Suprapubic skin (tissue), 4 donors: ENCODE measurements at regions not wholly inside any gene's neighbourhood (a gene's known extent, or its start where the extent isn't known, plus 50 kb on each side); places are given as distances from the start of the nearest gene placed in this dataset.

Experiments used
- DNase-seq, 2 donors: peaks; one replicate each; pipeline ENCODE4 v3.0.0-alpha.2; 2019; ENCODE audit warnings: low spot score in 2 of 2
- H3K27ac ChIP-seq: fragments of 200-600 bp; sonication (generic); one replicate; pipeline ENCODE4 v1.5.1; 2019
- H3K27me3 ChIP-seq: fragments of 200-600 bp; sonication (generic); one replicate; pipeline ENCODE4 v1.5.1; 2019
- H3K36me3 ChIP-seq: fragments of 200-600 bp; sonication (generic); one replicate; pipeline ENCODE4 v1.5.1; 2019
- H3K4me1 ChIP-seq: fragments of 200-600 bp; sonication (generic); one replicate; pipeline ENCODE4 v1.5.1; 2019
- H3K4me3 ChIP-seq: fragments of 200-600 bp; sonication (generic); one replicate; pipeline ENCODE4 v1.5.1; 2019; ENCODE audit warnings: mild to moderate bottlenecking
- H3K9me3 ChIP-seq: fragments of 200-600 bp; sonication (generic); one replicate; pipeline ENCODE4 v1.5.1; 2019
- CTCF ChIP-seq, 2 donors: fragments of 200-600 bp in 1 of 2; fragments of 450-650 bp in 1 of 2; sonication (generic) in 1 of 2; IDR thresholded peaks; one replicate each; pipeline ENCODE4 v1.5.1; 2016 to 2019; ENCODE audit warnings: antibody characterized with exemption in 2 of 2, mild to moderate bottlenecking in 1 of 2, moderate library complexity in 1 of 2
- EP300 ChIP-seq: sonication (generic); formaldehyde crosslinking; IDR thresholded peaks from one replicate; pipeline ENCODE4 v1.6.1; 2017; ENCODE audit warnings: antibody characterized with exemption
- POLR2A ChIP-seq, 2 donors: fragments of 450-650 bp; IDR thresholded peaks; one replicate each; pipeline ENCODE4 v1.6.1; 2017; ENCODE audit warnings: antibody characterized with exemption in 2 of 2, mild to moderate bottlenecking in 2 of 2, moderate library complexity in 2 of 2
- POLR2AphosphoS5 ChIP-seq, 3 donors: sonication (generic); formaldehyde crosslinking; IDR thresholded peaks; one replicate each; pipeline ENCODE4 v1.6.1; 2017; ENCODE audit warnings: antibody characterized with exemption in 3 of 3
- WGBS: methylation state at CpG from one replicate; pipeline ENCODE4 v1.1.5; 2018; 5-methylcytosine and 5-hydroxymethylcytosine counted together

DNA sequence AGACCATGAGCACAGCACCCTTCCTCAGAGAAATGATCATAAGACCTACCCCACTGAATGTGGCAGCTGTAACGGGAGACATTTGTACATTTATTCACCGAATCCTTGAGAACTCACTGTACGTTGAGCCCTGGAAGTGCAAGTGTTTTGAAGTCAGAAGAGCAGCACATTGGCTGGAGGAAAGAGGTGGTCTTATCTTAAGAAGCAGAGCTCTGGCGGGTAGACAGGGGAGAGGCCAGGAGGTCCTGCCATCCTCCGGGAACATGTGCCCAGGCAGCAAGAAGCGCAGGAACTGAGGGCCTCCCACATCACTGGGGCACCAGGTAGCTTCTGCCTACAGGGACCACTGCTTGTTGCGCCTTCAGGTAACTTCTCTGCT, 169.2 kb upstream of the IRF2BP2 start:
- peaks cover 58% of the 10 kb centered on the region for H3K27me3 ChIP-seq
- no peak overlapping the region for H3K4me3 ChIP-seq

GRCh38 chr1:234778221-234779159, 168.5 kb upstream of the IRF2BP2 start:
- no peak overlapping the region for H3K27ac ChIP-seq
- DNase-seq: peak; percentile 78 to 85
- H3K36me3 ChIP-seq: no peaks in the 10 kb centered on the region
- H3K4me3 ChIP-seq: no peak overlapping the region
- no peaks in the 10 kb centered on the region for H3K4me1 ChIP-seq
- 70% methylated on average over 22 of the region's 22 CpGs for WGBS
- peaks cover 58% of the 10 kb centered on the region for H3K27me3 ChIP-seq
- no peaks in the 10 kb centered on the region for H3K9me3 ChIP-seq
- no peak for TF ChIP-seq CTCF (IDR thresholded peaks at IDR 0.05)
- TF ChIP-seq POLR2AphosphoS5 (IDR thresholded peaks at IDR 0.05): no peak
- no peak for TF ChIP-seq EP300
- no peak for TF ChIP-seq POLR2A (IDR thresholded peaks at IDR 0.05)

More for the DNA sequence above, 169.2 kb upstream of the IRF2BP2 start:
- TF ChIP-seq CTCF (IDR thresholded peaks at IDR 0.05) (no peak), EP300 (no peak), POLR2AphosphoS5 (IDR thresholded peaks at IDR 0.05) (no peak), POLR2A (IDR thresholded peaks at IDR 0.05) (no peak)
- WGBS: 79% methylated on average over 7 of the region's 7 CpGs
- peak in 1 of 2 donors; percentile 74 for DNase-seq
- Histone ChIP-seq H3K36me3 (no peaks in the 10 kb centered on the region), H3K4me1 (no peaks in the 10 kb centered on the region), H3K9me3 (no peaks in the 10 kb centered on the region), H3K27ac (no peak overlapping the region)

- DNase-seq: peak in 1 of 2 donors; percentile 59
- 91% methylated on average over 1 of the region's 1 CpG for WGBS
- H3K9me3 ChIP-seq: no peaks in the 10 kb centered on the region
- no peaks in the 10 kb centered on the region for H3K36me3 ChIP-seq
- H3K4me1 ChIP-seq: no peaks in the 10 kb centered on the region
- no peak overlapping the region for H3K27ac ChIP-seq
- no peak for TF ChIP-seq CTCF (IDR thresholded peaks at IDR 0.05)
- no peak for TF ChIP-seq POLR2A (IDR thresholded peaks at IDR 0.05)
- TF ChIP-seq POLR2AphosphoS5 (IDR thresholded peaks at IDR 0.05): no peak
- H3K27me3 ChIP-seq: peaks cover 58% of the 10 kb centered on the region
- no peak overlapping the region for H3K4me3 ChIP-seq
These were observed 167.9 kb upstream of the IRF2BP2 start for GRCh38 chr1:234777856-234778220.

DNA sequence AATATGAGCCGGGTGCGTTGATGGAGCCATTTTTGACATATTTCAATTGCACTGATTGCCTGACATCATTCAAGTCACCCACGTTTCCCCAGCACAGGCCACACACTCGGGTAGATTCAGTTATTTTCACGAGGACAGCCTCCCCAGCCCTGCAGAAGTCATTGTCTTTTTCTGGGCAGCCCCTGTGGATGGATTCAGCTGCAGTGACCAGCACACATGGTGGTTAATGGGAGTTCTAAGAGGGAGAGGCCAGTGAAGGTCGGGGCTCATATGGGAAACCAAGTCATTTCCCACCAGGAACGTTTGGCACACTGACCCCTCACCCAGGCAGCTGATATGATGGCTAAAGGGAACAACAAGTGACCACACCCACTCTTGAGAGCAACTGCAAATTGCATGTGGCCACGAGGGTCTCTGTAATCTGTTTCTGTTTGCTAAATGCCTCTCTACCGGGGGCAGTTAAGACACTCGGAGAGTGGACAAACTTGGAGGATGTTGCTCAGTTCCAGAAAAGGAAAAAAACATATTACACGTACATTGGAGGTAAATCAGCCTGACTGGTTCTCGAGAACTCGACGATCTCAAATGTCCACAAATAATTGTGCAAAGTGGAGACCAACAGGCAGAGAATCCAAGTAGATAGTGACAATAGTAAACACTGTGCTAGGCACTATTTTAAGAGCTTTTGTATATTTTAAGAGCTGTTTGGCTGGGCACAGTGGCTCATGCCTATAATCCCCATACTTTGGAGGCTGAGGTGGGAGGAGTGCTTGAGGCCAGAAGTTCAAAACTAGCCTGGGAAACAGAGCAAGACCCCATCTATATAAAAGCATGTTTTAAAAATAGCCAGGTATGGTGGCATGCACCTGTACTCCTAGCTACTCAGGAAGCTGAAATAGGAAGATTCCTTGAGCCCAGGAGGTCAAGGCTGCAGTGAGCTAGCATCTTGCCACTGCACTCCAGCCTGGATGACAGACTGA, 167.2 kb upstream of the IRF2BP2 start:
- peaks cover under 1% of the 10 kb centered on the region for H3K4me1 ChIP-seq
- no peaks in the 10 kb centered on the region for H3K36me3 ChIP-seq
- peaks cover 56% of the 10 kb centered on the region for H3K27me3 ChIP-seq
- H3K9me3 ChIP-seq: no peaks in the 10 kb centered on the region
- DNase-seq: peak in 1 of 2 donors; percentile 47
- no peak overlapping the region for H3K4me3 ChIP-seq
- WGBS: 74% methylated on average over 14 of the region's 14 CpGs
- no peak for TF ChIP-seq EP300
- TF ChIP-seq POLR2AphosphoS5 (IDR thresholded peaks at IDR 0.05): peak in 1 of 3 donors; percentile 26
- H3K27ac ChIP-seq: no peak overlapping the region

- Histone ChIP-seq H3K9me3 (no peaks in the 10 kb centered on the region), H3K36me3 (no peaks in the 10 kb centered on the region), H3K4me3 (no peak overlapping the region), H3K27ac (no peak overlapping the region), H3K4me1 (peaks cover 9% of the 10 kb centered on the region), H3K27me3 (peaks cover 48% of the 10 kb centered on the region)
- 90% methylated on average over 12 of the region's 12 CpGs for WGBS
- no peak for TF ChIP-seq CTCF (IDR thresholded peaks at IDR 0.05)
- TF ChIP-seq EP300: no peak
- no peak for TF ChIP-seq POLR2AphosphoS5 (IDR thresholded peaks at IDR 0.05)
- no peak for TF ChIP-seq POLR2A (IDR thresholded peaks at IDR 0.05)
- peak in 1 of 2 donors; percentile 84 for DNase-seq
These were observed 166.4 kb upstream of the IRF2BP2 start for GRCh38 chr1:234776256-234776875.
